Esophagus squamous epithelium (tissue), 5 donors: ENCODE measurements at regions not wholly inside any gene's neighbourhood (a gene's known extent, or its start where the extent isn't known, plus 50 kb on each side); places are given as distances from the start of the nearest gene placed in this dataset.
A peak's percentile ranks its signal among the peaks of the same experiment; 100 is the strongest.

ENCODE experiments used
- DNase-seq: peaks from one replicate; lab custom pipeline; 2025; lab: John Stamatoyannopoulos, UW
- H3K27ac ChIP-seq, 4 donors: fragments of 200-600 bp; sonication (generic); one replicate each; pipeline ENCODE4 v1.5.1; 2016 to 2019; ENCODE audit warnings: mild to moderate bottlenecking in 1 of 4
- H3K27me3 ChIP-seq, 4 donors: fragments of 200-600 bp; sonication (generic); 1 replicate in 3 of 4; 2 replicates in 1 of 4; pipeline versions ENCODE4 v1.5.1 to v1.6.0; 2017 to 2021; ENCODE audit warnings: antibody characterized with exemption in 1 of 4
- H3K36me3 ChIP-seq, 3 donors: fragments of 200-600 bp; sonication (generic); one replicate each; pipeline ENCODE4 v1.5.1; 2016 to 2019
- H3K4me1 ChIP-seq, 3 donors: fragments of 200-600 bp; sonication (generic); one replicate each; pipeline ENCODE4 v1.5.1; 2017 to 2019
- H3K4me3 ChIP-seq, 4 donors: fragments of 200-600 bp; sonication (generic); 1 replicate in 3 of 4; 2 replicates in 1 of 4; pipeline ENCODE4 v1.5.1; 2016 to 2019; ENCODE audit warnings: mild to moderate bottlenecking in 2 of 4, moderate library complexity in 1 of 4
- H3K9me3 ChIP-seq, 3 donors: fragments of 200-600 bp; sonication (generic); one replicate each; pipeline ENCODE4 v1.5.1; 2016 to 2019
- CTCF ChIP-seq, 6 experiments: fragments of 450-650 bp in 4 of 6; fragments of 200-600 bp in 2 of 6; sonication (generic) in 2 of 6; IDR thresholded peaks; one replicate each; pipeline ENCODE4 v1.5.1; 2016 to 2019; ENCODE audit warnings: antibody characterized with exemption in 6 of 6, mild to moderate bottlenecking in 4 of 6, moderate library complexity in 4 of 6
- POLR2A ChIP-seq, 4 donors: fragments of 450-650 bp; IDR thresholded peaks; one replicate each; pipeline ENCODE4 v1.6.1; 2017; ENCODE audit warnings: antibody characterized with exemption in 4 of 4, mild to moderate bottlenecking in 4 of 4, moderate library complexity in 3 of 4
- WGBS, 2 donors: methylation state at CpG; one replicate each; pipeline ENCODE4 v1.1.5; 2018; 5-methylcytosine and 5-hydroxymethylcytosine counted together
- intact Hi-C: fragments of 100-400 bp; cut with DNase I; formaldehyde crosslinking; loops from one replicate; pipeline ENCODE4 v1.15.0; 2022
- donor health status: DM: yes; HTN: yes; CAD: no.

DNA sequence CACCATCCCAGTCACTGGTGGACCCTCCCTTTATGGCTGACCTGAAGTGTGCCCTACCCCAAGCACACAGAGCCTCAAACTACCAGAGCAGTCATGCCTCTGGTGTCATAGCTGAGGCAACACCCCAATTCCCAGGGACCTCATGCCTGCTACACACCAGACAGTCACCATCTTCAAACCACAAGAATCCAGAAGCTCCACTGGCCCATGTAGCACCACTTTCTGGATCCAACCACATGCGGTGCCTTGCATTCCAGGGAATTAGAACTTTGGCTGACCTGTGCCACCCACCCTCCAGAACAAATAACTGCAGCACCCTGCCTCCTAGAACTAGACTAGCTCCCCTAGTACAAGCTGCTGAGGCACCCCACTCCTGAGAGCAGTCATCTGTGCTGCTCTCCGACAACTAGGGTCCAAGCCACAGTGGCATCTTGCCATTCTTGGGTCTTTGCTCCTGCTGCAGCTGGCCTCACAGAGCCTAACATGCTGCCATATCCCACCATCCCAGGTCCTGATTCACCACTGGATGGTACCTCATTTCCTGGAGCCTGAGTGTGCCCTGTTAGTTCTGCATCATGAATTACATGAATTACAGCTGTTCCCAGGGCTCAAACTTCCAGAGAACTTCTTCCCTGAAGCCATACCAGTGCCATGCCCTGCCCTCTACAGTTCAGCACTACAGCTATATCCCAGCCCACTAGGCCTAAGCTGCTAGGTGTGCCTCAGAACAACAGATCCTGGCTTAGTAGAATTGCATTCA is 243.8 kb upstream of the CHST9 start:
- intact Hi-C loops, result no loop called here
- no peaks in the 10 kb centered on the region for H3K9me3 ChIP-seq
- TF ChIP-seq CTCF (IDR thresholded peaks at IDR 0.05) (no peak), POLR2A (IDR thresholded peaks at IDR 0.05) (no peak)
- H3K4me1 ChIP-seq, result no peaks in the 10 kb centered on the region
- no peaks in the 10 kb centered on the region for H3K27me3 ChIP-seq
- no peak for DNase-seq
- H3K4me3 ChIP-seq, result no peak overlapping the region
- no peak overlapping the region for H3K27ac ChIP-seq
- no peaks in the 10 kb centered on the region for H3K36me3 ChIP-seq
- 79 to 89% methylated on average over 1 to 2 of the region's 2 CpGs for WGBS, 2 donors

- TF ChIP-seq POLR2A (IDR thresholded peaks at IDR 0.05) (no peak), CTCF (IDR thresholded peaks at IDR 0.05) (peak in 1 of 6 experiments; percentile 7)
- Histone ChIP-seq H3K27ac (no peak overlapping the region), H3K4me3 (no peak overlapping the region), H3K27me3 (no peaks in the 10 kb centered on the region), H3K36me3 (no peaks in the 10 kb centered on the region), H3K4me1 (no peaks in the 10 kb centered on the region), H3K9me3 (no peaks in the 10 kb centered on the region)
- WGBS, 2 donors, result 77 to 85% methylated on average over 1 to 2 of the region's 2 CpGs
- intact Hi-C loops, result no loop called here
- no peak for DNase-seq
These were observed 243.0 kb upstream of the CHST9 start for GRCh38 chr18:27428120-27428519.

- H3K27ac ChIP-seq, result no peak overlapping the region
- H3K9me3 ChIP-seq, result no peaks in the 10 kb centered on the region
- H3K4me3 ChIP-seq, result no peak overlapping the region
- DNase-seq, result no peak
- WGBS, 2 donors, result 70 to 82% methylated on average over 3 of the region's 3 CpGs
- no peaks in the 10 kb centered on the region for H3K27me3 ChIP-seq
- TF ChIP-seq POLR2A (IDR thresholded peaks at IDR 0.05), result no peak
- intact Hi-C loops, result no loop called here
- H3K36me3 ChIP-seq, result no peaks in the 10 kb centered on the region
- H3K4me1 ChIP-seq, result no peaks in the 10 kb centered on the region
These were observed 238.5 kb upstream of the CHST9 start for GRCh38 chr18:27423581-27423980.

- Histone ChIP-seq H3K27ac (no peak overlapping the region), H3K9me3 (no peaks in the 10 kb centered on the region), H3K27me3 (no peaks in the 10 kb centered on the region), H3K4me3 (no peak overlapping the region), H3K4me1 (no peaks in the 10 kb centered on the region), H3K36me3 (no peaks in the 10 kb centered on the region)
- 56 to 81% methylated on average over 2 of the region's 2 CpGs for WGBS, 2 donors
- no peak for DNase-seq
- TF ChIP-seq POLR2A (IDR thresholded peaks at IDR 0.05) (no peak), CTCF (IDR thresholded peaks at IDR 0.05) (no peak)
- intact Hi-C loops, result no loop called here
These were observed 234.5 kb upstream of the CHST9 start for GRCh38 chr18:27419646-27420045.

GRCh38 chr18:27415495-27415894 is 230.4 kb upstream of the CHST9 start:
- no peaks in the 10 kb centered on the region for H3K27me3 ChIP-seq
- no peaks in the 10 kb centered on the region for H3K9me3 ChIP-seq
- WGBS, 2 donors, result 64 to 78% methylated on average over 4 of the region's 4 CpGs
- H3K27ac ChIP-seq, result no peak overlapping the region
- DNase-seq, result no peak
- H3K4me3 ChIP-seq, result no peak overlapping the region
- no peak for TF ChIP-seq POLR2A (IDR thresholded peaks at IDR 0.05)
- TF ChIP-seq CTCF (IDR thresholded peaks at IDR 0.05), result no peak
- H3K4me1 ChIP-seq, result peaks cover 0 to 16% (median 4%) of the 10 kb centered on the region in 3 donors
- H3K36me3 ChIP-seq, result no peaks in the 10 kb centered on the region
- intact Hi-C loops, result no loop called here
